GM21526 (cell line): ENCODE measurements at regions not wholly inside any gene's neighbourhood (a gene's known extent, or its start where the extent isn't known, plus 50 kb on each side); places are given as distances from the start of the nearest gene placed in this dataset.

ENCODE experiments used
- ATAC-seq: cut with Tn5 transposase; IDR thresholded peaks from one replicate; pipeline ENCODE4 v1.9.1; 2021; ENCODE audit warnings: moderate library complexity; ENCODE audit not compliant: unreplicated experiment, low FRiP score

DNA sequence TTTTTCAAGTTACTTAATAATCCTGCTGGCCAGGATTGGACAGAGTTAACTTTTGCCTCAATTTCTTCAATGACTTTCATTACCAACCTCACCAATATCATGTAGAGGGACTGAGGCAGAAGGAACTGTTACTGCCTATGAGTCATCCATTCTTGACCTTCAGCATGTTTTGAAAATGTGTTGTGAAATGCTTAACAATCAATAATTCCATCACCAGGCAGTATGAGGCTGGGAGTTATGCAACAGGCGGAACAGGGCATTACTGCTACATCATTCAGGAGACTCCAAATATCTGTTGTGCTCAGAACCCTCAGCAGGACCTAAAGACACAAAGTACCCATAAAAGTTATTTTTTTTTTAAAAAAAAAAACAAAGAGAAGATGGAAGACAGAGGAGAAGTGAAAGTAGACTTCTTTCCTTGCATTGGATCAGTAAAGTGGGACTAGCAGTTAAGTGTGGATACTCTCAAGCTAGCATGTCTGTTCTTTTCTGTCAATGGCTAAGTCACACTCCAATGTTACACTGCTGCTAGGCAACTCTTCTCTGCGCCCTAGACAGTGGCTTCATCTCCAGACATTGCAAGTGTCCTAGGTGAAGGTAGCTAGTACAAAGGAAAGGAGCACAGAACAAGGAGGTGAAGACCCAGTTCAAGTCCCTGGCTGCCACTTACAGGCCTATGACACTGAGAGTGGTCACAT, 184.9 kb upstream of the LPP start:
- ATAC-seq, result no peak

DNA sequence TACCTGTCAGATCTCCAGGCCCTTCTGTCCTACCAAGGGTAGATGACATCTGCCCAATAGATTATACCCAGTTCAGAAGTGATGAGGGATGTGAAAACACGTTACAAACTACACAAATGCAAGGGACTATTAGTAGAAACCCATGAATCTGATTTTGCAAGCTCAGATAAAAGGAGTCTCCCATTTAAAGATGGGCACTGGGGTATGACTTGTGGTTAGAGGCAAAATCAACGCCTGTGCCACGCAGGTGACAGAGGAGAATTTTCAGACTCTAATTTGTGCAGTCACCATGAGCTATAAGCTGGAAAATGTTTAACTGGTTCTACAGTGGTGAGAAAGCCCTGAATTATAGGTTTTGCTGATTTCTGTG, 184.4 kb upstream of the LPP start:
- ATAC-seq, result no peak

DNA sequence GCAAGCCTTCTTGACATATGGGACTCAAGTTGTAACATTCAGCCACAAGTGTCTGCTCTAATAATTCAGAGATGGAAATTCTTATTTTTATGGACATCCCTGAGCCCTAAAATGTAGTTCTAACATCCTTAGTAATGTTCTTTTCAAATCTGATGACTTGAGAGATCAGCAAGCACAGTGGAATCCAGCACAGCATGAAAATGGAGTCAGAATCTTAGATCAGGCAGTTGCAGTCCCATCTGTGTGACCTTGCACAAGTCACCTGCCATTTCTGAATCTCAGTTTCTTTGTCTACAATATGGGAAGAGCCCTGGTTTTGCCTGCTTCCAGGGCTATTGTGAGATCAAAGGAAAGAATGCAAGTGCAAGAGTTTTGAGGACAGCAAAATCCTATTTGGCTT, 183.9 kb upstream of the LPP start:
- ATAC-seq, result no peak

DNA sequence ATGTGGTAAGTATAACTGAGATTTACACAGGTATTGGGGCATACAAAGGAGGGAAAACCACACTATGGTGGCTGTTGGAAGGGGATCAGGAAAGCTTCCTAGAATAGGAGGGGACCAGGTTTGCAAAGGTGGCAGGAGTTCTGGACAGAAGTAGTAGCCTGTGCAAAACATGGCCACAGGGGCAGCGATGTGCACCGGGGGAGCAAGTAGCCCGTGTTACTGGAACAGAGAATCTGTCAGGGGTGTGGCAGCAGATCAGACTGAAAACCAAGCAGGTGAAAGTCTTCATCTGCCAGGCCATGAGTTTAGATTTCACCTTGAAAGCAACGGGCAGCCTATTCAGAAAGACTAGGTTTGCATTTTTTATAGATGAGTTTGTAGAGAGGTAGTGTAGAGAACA, 182.3 kb upstream of the LPP start:
- no peak for ATAC-seq

DNA sequence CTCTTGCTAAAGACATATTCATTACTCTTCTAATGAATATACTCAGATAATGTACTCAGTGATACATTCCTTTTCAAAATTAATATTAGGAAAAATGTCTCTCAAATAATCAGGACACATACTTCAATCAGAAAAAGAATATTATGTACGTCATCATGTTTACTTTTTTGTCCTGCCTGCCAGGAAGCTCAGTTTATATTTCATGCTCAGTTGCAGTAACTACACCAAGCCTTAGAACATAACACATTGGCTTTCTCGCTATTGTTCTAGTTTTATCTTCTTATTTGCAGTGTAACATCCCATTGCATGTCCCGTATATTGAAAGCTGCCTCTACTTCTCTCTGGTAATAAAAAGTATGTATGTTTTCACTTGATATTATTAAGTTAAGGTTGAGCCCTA, 181.5 kb upstream of the LPP start:
- ATAC-seq, result no peak

DNA sequence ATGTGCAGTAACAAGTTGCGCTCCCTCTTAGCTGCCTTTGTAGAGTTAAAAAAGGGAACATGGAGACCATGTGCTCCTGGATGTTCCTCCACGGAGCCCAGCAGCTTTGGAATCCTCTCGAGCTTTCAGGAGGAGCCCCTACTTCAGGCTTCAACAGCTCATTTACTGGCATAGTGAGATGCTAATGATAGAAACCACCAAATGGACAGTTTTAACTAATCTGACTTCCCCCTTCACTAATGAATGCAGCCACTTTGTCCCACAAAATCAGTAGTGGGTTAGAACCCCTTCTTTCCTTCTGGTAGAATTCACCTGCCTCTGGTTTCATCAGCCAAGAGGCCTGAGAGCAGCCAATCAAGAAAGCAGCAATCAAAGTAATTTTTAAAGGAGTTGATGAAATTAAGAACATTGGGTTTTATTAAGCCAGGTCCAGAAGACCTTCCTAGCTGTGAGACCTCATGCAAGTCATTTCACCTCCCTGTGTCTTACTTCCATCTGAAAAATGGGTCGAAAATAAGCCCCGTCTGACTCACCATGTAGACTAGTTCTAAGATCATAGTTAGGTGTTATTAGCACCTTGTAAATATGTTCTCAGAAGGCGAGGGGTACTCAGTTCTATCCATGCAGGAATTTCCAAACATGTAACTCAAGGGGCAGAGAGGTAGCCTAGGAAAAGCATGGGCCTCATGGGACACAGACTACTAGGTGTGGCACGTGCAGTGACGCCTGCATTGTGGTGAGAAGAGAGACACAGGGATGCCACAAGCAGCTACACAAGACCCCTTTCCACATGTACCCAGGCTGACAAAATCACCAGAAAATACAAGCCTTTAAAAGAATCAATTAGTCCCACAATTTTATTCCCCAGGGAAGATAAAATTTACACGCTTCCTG, 179.7 kb upstream of the LPP start:
- ATAC-seq, result no peak

DNA sequence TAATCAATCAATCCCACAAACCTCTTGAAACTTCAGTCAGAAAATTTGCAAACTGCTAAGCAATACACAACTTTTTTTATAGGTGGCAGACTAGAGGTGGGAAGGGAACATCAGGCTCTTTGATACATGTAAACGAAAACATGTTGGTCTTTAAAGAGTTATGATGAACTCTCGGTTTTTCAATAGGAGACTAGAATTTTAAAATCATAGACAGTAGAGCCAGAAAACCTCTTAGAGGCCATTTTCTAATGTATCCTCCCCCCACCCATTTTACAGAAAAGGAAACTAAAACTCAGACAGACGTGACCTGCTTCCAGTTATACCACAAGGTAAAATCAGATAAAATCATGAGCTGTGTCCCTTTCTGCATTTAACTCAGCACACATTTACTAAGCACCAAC, 179.1 kb upstream of the LPP start:
- no peak for ATAC-seq

DNA sequence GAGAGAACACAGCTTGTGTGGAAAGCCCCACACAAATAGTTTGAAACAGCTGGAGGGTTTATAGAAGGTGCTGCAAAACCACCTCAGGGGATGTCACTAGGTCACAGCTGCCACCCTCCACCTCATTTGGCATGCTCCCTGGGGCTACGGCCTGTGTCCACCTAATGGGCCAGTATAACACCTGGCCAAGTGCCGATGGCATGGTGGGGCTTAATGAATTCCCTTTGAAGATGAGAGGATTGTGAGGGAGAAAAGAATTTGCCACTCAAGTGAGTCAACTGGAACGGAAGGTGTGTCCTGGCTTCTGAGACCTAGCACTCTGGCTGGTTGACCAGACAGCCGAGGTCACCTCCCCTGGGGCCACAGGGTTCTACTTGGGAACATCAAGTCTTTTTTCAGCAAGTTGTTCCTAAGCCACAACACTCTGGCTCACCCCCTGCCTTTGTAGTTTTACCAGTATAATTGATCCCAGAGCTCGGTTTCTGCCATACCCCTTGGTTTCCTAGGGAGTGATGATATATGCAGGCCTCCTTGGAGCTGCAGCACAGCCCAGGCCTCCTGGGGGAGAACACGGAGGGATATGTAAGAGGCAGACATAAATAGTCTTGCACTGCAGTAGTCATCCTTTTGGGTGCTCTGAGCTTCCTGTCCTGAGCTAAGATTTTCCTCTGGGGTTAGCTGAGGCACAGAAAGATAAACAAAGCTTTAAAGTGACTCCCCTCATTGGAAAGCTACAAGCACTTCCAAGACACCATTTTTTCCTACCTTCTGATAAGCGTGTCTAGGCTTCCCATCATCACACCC, 178.2 kb upstream of the LPP start:
- no peak for ATAC-seq

DNA sequence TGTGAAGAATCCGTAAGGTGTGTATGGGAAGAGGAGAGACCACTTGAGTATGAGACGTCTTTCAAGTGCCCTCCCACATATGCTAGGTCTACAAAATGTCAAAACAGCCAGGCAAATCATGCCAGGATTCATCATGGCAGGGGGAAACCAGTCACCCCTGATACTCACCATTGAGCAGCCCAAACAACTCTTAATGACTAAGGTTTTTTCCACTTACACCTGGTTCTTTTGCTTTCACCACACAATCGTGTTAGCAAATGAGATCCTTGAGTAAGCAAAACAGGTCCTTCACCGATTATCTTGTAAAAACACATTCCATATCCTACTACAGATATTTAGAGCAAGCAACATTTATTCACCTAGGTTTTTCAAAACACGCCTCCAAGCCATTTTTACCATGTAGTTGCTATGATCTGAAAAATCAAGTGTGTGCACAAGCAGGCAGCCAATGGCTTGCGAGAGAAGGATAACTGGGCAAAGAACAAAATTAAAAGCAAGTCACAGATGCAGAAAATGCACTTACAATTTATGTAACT, 177.5 kb upstream of the LPP start:
- no peak for ATAC-seq

DNA sequence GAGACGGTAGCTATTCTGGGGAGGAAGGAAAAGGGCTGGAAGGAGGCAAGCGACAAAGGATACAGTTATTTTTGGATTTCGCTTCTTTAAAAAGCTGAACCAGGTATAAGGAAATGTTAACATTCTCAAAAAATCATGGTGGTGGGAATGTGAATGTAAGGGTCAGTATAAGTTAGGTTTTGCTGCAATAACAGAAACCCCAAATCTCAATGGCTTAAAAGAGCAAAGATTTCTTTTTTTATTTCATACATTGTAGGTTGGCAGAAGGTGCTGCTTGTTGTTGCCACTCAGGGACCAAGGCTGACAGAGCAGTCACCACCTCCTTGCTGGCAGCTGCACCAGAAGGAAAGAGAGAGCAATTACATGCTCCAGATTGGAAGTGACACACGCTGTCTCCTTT, 176.3 kb upstream of the LPP start:
- no peak for ATAC-seq

DNA sequence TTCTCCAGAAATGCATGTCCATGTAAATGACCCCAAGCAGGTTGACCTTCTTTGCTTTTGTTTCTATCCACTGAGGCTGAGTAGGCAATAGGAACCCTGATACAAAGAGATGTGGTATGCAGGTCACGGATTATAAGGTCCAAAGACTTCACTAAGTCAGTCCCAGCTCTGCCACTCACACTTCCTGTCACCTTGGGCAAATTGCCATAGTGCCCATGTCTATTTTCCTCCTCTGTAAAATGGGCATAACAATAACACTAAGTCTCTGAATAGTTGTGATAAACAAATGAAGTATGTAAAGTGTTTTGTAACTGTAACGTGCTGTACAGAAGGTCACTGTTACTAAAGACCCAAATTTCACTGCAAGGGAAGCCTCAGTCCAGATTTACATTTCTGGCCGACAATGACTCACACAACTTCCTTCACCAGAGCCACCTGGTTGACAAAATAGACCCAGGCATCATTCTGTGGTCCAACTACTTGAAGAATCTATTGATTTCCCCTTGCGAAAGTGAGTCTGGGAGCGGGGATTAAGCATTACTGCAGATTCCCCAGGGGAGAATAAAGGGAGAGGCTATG, 175.4 kb upstream of the LPP start:
- ATAC-seq, result no peak

DNA sequence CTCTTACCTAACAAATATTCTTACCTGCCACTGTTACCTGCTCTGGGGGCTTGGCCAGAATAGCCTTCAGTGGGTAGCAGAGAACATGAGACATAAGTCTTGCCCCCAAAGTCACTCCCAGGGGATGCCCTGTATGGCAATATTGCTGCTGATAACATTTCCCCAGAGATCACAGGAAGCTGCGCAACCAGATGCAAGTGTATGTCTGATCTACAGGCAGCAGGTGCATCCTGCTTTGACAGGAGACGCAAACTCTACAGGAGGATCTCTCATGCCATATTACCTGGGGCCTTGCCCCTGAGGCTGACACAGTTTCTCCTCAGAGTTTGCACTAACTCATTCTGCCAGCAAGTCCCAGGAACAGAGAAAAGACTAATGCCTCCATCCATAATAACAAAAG, 174.4 kb upstream of the LPP start:
- ATAC-seq, result no peak

DNA sequence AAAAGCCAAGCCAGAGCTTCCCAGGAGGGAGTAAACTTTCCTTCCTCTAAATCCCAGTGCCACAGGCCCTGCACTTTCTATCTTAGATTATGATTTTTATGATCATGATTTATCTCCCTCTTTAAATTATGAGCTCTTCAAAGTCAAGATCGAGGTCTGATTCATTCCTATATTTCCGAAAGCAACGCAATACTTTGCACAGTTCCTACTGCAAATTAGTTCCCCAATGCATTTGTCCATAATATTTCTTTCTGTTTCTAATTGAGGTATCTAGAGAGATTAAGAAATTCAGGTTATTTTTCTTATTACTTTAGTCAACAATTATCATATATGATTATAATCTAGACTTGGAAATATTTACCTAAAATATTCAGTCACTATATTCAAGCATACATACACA, 173.1 kb upstream of the LPP start:
- no peak for ATAC-seq

DNA sequence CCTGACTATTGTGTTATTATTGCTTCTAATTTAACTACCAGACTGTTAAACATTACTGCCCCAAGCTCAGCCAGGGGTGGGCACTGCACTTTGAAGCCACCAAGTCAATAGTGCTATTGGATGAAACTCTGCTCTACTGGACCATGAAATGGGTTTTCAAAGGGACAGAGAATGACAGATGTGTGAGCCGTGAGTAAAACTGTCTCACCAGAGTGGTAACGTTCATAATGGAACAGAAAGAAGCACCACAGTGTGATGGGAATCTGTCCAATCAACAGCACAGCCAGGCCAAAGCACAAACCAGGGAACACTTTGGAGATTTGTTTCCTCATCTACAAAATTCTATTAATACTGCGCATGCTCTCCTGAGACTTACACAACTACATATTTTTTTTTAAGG, 171.8 kb upstream of the LPP start:
- ATAC-seq, result no peak

DNA sequence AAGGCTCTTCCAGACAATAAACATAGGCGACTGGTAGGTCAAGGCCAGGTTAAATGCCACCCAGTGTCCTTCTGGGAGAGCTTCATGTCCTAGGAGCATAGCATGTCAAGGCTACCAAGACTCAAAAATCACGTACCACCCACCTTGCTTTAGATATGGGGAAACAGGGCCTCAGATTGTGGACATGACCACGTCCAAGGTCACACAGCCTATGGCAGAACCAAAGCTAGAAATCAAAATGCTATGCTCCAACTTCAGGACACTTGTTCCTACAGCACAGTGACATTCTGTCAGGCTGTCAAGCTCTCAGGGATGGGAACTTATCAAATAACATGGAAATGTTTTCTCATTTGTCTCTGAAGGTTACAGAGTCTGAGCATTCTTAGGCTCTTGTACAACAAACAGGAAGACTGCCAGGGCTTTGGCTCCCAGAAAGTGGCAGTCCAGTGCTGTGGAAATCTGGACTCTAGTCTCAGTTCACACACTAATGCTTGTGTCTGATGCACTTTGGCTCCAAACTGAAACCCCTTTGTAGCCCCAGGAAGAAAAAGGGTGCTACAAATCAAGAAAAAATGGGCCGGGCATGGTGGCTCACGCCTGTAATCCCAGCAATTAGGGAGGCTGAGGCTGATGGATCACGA, 170.4 kb upstream of the LPP start:
- no peak for ATAC-seq

DNA sequence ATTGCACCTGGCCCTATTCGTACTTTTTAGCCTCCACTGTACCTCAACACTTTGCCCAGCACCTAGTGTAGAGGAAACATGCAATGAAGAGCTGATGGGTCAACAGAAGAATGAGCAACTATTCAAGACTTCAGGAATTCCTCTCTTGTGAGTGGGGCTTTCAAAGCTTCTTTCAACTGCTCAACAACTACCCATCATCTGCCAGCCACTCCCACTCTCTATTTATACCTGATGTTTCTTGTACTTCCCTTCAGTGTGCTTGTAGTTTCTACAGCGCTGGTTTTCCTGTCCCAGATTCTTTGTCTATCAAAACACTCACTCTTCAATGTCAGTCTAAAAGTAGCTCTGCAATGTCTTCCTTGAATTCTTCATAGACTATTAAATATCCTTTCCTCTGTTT, 168.3 kb upstream of the LPP start:
- no peak for ATAC-seq

DNA sequence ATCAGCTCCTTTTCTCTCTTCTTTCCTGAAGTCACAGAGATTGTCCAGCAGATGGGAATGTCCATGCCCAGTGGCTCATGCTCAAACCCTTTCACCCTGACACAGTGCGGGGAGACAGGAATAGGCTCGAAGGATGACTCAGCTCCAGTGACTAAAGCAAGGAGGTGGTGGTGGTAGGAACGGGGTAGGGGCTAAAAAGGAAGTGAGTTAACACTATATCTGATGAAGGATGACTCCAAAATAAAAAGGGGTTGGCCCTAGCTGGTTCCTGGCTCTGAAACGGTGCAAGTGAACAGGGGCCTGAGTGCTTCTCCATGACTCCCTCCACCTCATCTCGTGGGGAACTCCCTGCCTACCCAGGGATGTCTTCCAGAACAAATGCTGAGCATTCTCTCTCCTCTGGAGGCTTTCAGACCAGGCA, 167.4 kb upstream of the LPP start:
- no peak for ATAC-seq

DNA sequence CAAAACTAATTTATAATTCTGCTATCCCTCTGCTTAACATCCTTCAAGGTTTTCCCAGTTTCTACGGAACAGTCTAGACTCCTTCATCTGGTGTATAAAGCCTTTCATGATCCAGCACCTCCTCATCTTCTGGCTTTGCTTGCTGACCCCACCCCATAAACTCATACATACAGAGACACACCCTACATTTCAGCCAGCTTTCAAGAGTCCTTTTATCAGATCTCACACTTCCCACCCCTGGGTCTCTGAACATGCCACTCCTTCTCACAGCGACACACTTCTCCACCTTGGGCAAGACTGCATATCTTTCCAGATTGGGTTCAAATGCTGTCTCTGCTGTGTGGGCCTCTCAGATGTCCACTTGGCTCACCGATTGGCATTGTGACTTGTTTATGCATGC, 166.8 kb upstream of the LPP start:
- ATAC-seq, result no peak

DNA sequence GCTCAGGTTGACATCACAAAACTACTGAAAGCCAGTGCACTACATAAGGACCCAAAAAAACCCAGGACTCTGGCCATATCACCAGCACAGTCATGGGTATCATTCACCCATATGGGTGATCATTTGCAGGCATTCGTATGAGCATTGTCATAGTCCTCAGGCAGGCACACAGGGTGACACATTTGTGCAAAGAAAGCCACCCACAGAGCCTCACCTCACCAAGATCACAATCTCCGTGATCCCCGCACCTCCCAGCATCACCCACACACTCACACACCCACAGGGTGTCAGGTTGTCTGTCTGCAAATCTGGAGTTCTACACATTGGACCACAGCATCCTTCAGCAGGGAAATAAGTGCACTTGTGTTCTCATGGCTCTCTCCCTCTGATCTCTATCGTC, 166.0 kb upstream of the LPP start:
- no peak for ATAC-seq

DNA sequence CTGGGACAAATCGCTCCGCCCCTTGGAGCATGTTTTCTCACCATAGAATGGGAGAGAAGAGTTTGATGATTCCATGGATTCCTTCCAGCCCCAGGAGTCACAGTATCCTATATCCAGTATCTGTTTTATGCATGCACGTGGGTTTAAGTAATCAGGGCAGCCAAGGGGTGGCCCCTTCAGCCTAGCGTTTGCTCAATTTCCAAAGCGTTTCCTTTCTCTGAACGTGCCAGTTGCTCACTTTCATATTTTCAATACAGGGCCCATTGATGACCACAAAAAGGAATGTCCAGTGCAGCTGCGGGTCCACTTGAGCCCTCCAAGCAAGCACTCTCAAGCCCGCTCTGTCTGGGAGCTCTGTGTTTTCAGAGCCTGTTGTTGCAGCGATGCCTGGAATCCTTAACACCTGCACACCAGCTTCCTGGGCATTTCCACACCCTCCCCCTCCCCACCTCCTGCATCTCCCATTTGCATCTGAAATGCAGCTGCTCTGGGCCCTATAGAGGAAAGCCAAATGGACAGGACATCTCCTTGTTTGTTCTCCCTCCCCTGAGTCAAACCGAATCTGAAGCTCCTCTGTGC, 164.3 kb upstream of the LPP start:
- no peak for ATAC-seq
